Kidney (tissue), 13 donors: ENCODE measurements at regions not wholly inside any gene's neighbourhood (a gene's known extent, or its start where the extent isn't known, plus 50 kb on each side); places are given as distances from the start of the nearest gene placed in this dataset.

ENCODE experiments used
- DNase-seq, 5 donors: peaks; one replicate each; pipeline ENCODE4 v3.0.0-alpha.2; 2013 to 2020
- FAIRE-seq: peaks from 2 replicates; lab custom pipeline; 2012; peaks lifted over from hg19 to GRCh38; lab: Jason Lieb, UNC
- H3K27ac ChIP-seq, 2 donors: one replicate each; pipeline ENCODE4 v1.7.0; 2013; ENCODE audit warnings: low read depth in 2 of 2, low read length in 2 of 2, inconsistent platforms in 1 of 2
- H3K27me3 ChIP-seq: one replicate; pipeline ENCODE4 v1.7.1; 2013; ENCODE audit warnings: low read length, inconsistent platforms; ENCODE audit not compliant: control insufficient read depth, insufficient read depth
- H3K36me3 ChIP-seq, 3 donors: one replicate each; pipeline versions ENCODE4 v1.7.0 to v1.7.1; 2013; ENCODE audit warnings: low read length in 3 of 3, control low read depth in 1 of 3, inconsistent platforms in 1 of 3; ENCODE audit not compliant: insufficient read depth in 3 of 3, control insufficient read depth in 2 of 3
- H3K4me1 ChIP-seq, 3 donors: one replicate each; pipeline versions ENCODE4 v1.7.0 to v1.7.1; 2013; ENCODE audit warnings: low read length in 3 of 3, inconsistent platforms in 1 of 3, low read depth in 1 of 3; ENCODE audit not compliant: control insufficient read depth in 2 of 3, insufficient read depth in 2 of 3
- H3K4me3 ChIP-seq, 3 donors: one replicate each; pipeline versions ENCODE4 v1.7.0 to v1.8.1; 2013; ENCODE audit warnings: low read length in 3 of 3, control low read depth in 1 of 3, inconsistent platforms in 1 of 3
- H3K9ac ChIP-seq, 3 donors: one replicate each; pipeline versions ENCODE4 v1.7.0 to v1.7.1; 2013; ENCODE audit warnings: low read length in 3 of 3, control low read depth in 1 of 3, inconsistent platforms in 1 of 3
- H3K9me3 ChIP-seq, 3 donors: one replicate each; pipeline versions ENCODE4 v1.7.0 to v1.7.1; 2013; ENCODE audit warnings: low read length in 3 of 3, control low read depth in 1 of 3, inconsistent platforms in 1 of 3; ENCODE audit not compliant: control insufficient read depth in 2 of 3, insufficient read depth in 1 of 3
- CTCF ChIP-seq: IDR thresholded peaks from 3 replicates; pipeline ENCODE4 v1.5.1; 2012; ENCODE audit warnings: mild to moderate bottlenecking, moderate library complexity, borderline replicate concordance; ENCODE audit not compliant: insufficient read depth; ENCODE audit errors: extremely low read depth
- intact Hi-C: fragments of 100-400 bp; cut with DNase I; formaldehyde crosslinking; loops from one replicate; pipeline ENCODE4 v1.11.1; 2022
- donor health status: control.
- donor health status: control.
- donor health status: control.
- donor health status: control.
- donor health status: control.
- donor health status: DM: yes; HTN: yes; CAD: no.
- donor health status: Normal renal cell carcinoma (clear cell type).

- Histone ChIP-seq H3K9me3 (no peaks in the 10 kb centered on the region), H3K9ac (no peak overlapping the region), H3K4me1 (no peaks in the 10 kb centered on the region), H3K27ac (no peak overlapping the region), H3K4me3 (no peak overlapping the region), H3K27me3 (no peaks in the 10 kb centered on the region), H3K36me3 (no peaks in the 10 kb centered on the region)
- intact Hi-C loops = no loop called here
- DNase-seq (no peak), FAIRE-seq (no peak)
- TF ChIP-seq CTCF = no peak
Measured at GRCh38 chr21:25292396-25292795, 314.9 kb downstream of the MRPL39 start.

- H3K9me3 ChIP-seq = no peaks in the 10 kb centered on the region
- H3K27ac ChIP-seq = no peak overlapping the region
- no peaks in the 10 kb centered on the region for H3K27me3 ChIP-seq
- DNase-seq (peak in 2 of 5 donors; percentile 37 to 46), FAIRE-seq (no peak)
- intact Hi-C loops = no loop called here
- H3K9ac ChIP-seq = no peak overlapping the region
- H3K36me3 ChIP-seq = no peaks in the 10 kb centered on the region
- peak; percentile 25 for TF ChIP-seq CTCF
- no peak overlapping the region for H3K4me3 ChIP-seq
- no peaks in the 10 kb centered on the region for H3K4me1 ChIP-seq
Measured at GRCh38 chr21:25283720-25284119, 323.6 kb downstream of the MRPL39 start.

- no peaks in the 10 kb centered on the region for H3K27me3 ChIP-seq
- no peaks in the 10 kb centered on the region for H3K4me1 ChIP-seq
- intact Hi-C loops = no loop called here
- H3K9ac ChIP-seq = no peak overlapping the region
- no peak for FAIRE-seq
- H3K9me3 ChIP-seq = no peaks in the 10 kb centered on the region
- no peak for DNase-seq
- no peak overlapping the region for H3K4me3 ChIP-seq
- H3K36me3 ChIP-seq = no peaks in the 10 kb centered on the region
- H3K27ac ChIP-seq = no peak overlapping the region
- TF ChIP-seq CTCF = no peak
Measured at GRCh38 chr21:25281134-25281533, 326.1 kb downstream of the MRPL39 start.

- no peak for TF ChIP-seq CTCF
- Histone ChIP-seq H3K27me3 (no peaks in the 10 kb centered on the region), H3K9me3 (no peaks in the 10 kb centered on the region), H3K36me3 (no peaks in the 10 kb centered on the region), H3K27ac (no peak overlapping the region), H3K4me1 (no peaks in the 10 kb centered on the region), H3K9ac (no peak overlapping the region), H3K4me3 (no peak overlapping the region)
- FAIRE-seq = no peak
- DNase-seq = no peak
- intact Hi-C loops = no loop called here
Measured at GRCh38 chr21:25280061-25280460, 327.2 kb downstream of the MRPL39 start.
